ENCODE measurements at regions not wholly inside any gene's neighbourhood (a gene's known extent, or its start where the extent isn't known, plus 50 kb on each side); places are given as distances from the start of the nearest gene placed in this dataset.
"Not testable (repeated sequence)": the region's sequence is repeated elsewhere in the genome, so short reads cannot be mapped to it uniquely, and the experiment has no call there.

GRCh38 chr2:63723709-63724108 lies 118.0 kb upstream of the UGP2 start:
- 35 to 74% (median 65%) methylated on average over 1 of the region's 1 CpG for WGBS, 5 donors
- H3K4me1 ChIP-seq = no peaks in the 10 kb centered on the region
- intact Hi-C loops (cut with DNase I; ENCODE audit: low total_unique reads) = no loop called here

GRCh38 chr2:63725212-63725611 lies 116.5 kb upstream of the UGP2 start:
- DNase-seq; H3K4me1 ChIP-seq; H3K27ac ChIP-seq; H3K36me3 ChIP-seq; H3K27me3 ChIP-seq (replicated peaks in 1 of 7); intact Hi-C loops (cut with DNase I; ENCODE audit: low total_unique reads); H3K9me3 ChIP-seq; H3K4me3 ChIP-seq: not testable (repeated sequence)
- 95 to 100% (median 95%) methylated on average over 1 of the region's 1 CpG for WGBS, 5 donors

More at GRCh38 chr2:63723709-63724108, 118.0 kb upstream of the UGP2 start:
- no peaks in the 10 kb centered on the region for H3K36me3 ChIP-seq
- no peaks in the 10 kb centered on the region for H3K9me3 ChIP-seq
- no peak overlapping the region for H3K4me3 ChIP-seq
- H3K27me3 ChIP-seq (replicated peaks in 1 of 7) = no peaks in the 10 kb centered on the region
- H3K27ac ChIP-seq = no peak overlapping the region
- TF ChIP-seq CTCF (IDR thresholded peaks at IDR 0.05 in 8 of 11, conservative IDR thresholded peaks at IDR 0.05 in 3 of 11) = no peak
- no peak for DNase-seq

GRCh38 chr2:63729362-63729761 lies 112.3 kb upstream of the UGP2 start:
- intact Hi-C loops (cut with DNase I; ENCODE audit: low total_unique reads) = no loop called here
- H3K9me3 ChIP-seq = no peaks in the 10 kb centered on the region

GRCh38 chr2:63729831-63730230 lies 111.9 kb upstream of the UGP2 start:
- H3K9me3 ChIP-seq = no peaks in the 10 kb centered on the region
- no peak for TF ChIP-seq POLR2AphosphoS5 (IDR thresholded peaks at IDR 0.05)
- TF ChIP-seq CTCF (IDR thresholded peaks at IDR 0.05 in 8 of 11, conservative IDR thresholded peaks at IDR 0.05 in 3 of 11) = no peak
- no peak for TF ChIP-seq POLR2A (IDR thresholded peaks at IDR 0.05)
- no peak overlapping the region for H3K4me3 ChIP-seq
- no peaks in the 10 kb centered on the region for H3K4me1 ChIP-seq
- H3K36me3 ChIP-seq = no peaks in the 10 kb centered on the region
- no peak for DNase-seq
- intact Hi-C loops (cut with DNase I; ENCODE audit: low total_unique reads) = no loop called here
- WGBS, 5 donors = 86 to 93% (median 88%) methylated on average over 2 of the region's 2 CpGs
- H3K27me3 ChIP-seq (replicated peaks in 1 of 7) = no peaks in the 10 kb centered on the region
- no peak overlapping the region for H3K27ac ChIP-seq

More at GRCh38 chr2:63729362-63729761, 112.3 kb upstream of the UGP2 start:
- WGBS, 5 donors = 90 to 95% (median 92%) methylated on average over 1 of the region's 1 CpG
- no peaks in the 10 kb centered on the region for H3K27me3 ChIP-seq (replicated peaks in 1 of 7)
- DNase-seq = no peak
- H3K4me1 ChIP-seq = no peaks in the 10 kb centered on the region
- H3K27ac ChIP-seq = no peak overlapping the region
- no peak overlapping the region for H3K4me3 ChIP-seq
- no peaks in the 10 kb centered on the region for H3K36me3 ChIP-seq
- TF ChIP-seq CTCF (IDR thresholded peaks at IDR 0.05 in 8 of 11, conservative IDR thresholded peaks at IDR 0.05 in 3 of 11) (no peak), POLR2AphosphoS5 (IDR thresholded peaks at IDR 0.05) (no peak), POLR2A (IDR thresholded peaks at IDR 0.05) (no peak)

- H3K27me3 ChIP-seq (replicated peaks in 1 of 7) = no peaks in the 10 kb centered on the region
- H3K36me3 ChIP-seq = no peaks in the 10 kb centered on the region
- no peak for TF ChIP-seq CTCF (IDR thresholded peaks at IDR 0.05 in 8 of 11, conservative IDR thresholded peaks at IDR 0.05 in 3 of 11)
- TF ChIP-seq POLR2A (IDR thresholded peaks at IDR 0.05) = no peak
- no peak for TF ChIP-seq POLR2AphosphoS5 (IDR thresholded peaks at IDR 0.05)
- 84 to 96% (median 92%) methylated on average over 1 of the region's 1 CpG for WGBS, 5 donors
- H3K9me3 ChIP-seq = peaks cover 0 to 5% (median 0%) of the 10 kb centered on the region in 8 donors
- no peaks in the 10 kb centered on the region for H3K4me1 ChIP-seq
- H3K4me3 ChIP-seq = no peak overlapping the region
- intact Hi-C loops (cut with DNase I; ENCODE audit: low total_unique reads) = no loop called here
- DNase-seq = no peak
- no peak overlapping the region for H3K27ac ChIP-seq
Measured at GRCh38 chr2:63734510-63734909, 107.2 kb upstream of the UGP2 start.
